ENCODE measurements at regions not wholly inside any gene's neighbourhood (a gene's known extent, or its start where the extent isn't known, plus 50 kb on each side); places are given as distances from the start of the nearest gene placed in this dataset.

DNA sequence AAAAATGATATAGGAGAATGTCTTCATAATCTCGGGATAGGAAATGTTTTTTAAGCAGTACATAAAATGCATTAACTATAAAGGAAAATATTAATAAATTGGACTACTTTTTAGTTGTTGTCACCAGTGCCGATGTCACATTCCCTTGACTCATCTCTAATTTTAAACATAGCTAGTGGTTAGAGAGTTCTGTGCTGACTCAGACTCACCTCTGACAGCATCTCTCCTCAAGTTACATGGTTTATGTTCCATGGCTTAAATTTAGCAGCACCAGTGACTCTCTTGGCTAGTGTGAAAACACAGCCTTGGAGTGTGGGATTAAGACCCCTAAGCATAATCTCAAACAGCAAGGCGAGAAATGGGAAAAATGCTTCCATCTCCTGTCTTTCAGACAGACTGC, 311.8 kb upstream of the MMS22L start:
- DNase-seq: peak; percentile 78

DNA sequence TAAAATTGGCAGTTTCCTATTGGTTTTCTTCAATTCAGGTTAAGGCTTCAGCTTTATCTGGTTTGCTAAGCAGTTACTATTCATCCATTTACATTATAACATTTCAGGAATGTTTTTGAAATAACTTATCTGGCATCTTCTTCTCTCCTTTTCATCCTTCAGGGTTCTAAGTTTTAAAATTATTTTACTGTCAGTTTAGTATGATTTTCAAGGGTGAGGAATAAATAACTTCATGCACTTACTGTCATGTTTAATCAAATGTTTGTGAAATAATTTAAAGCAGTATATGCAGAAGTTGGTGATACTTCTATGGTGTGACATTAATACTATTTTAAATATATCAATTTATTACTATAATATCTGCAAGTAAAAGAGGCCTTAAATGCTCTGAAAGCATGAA, 338.1 kb upstream of the MMS22L start:
- no peak for DNase-seq

DNA sequence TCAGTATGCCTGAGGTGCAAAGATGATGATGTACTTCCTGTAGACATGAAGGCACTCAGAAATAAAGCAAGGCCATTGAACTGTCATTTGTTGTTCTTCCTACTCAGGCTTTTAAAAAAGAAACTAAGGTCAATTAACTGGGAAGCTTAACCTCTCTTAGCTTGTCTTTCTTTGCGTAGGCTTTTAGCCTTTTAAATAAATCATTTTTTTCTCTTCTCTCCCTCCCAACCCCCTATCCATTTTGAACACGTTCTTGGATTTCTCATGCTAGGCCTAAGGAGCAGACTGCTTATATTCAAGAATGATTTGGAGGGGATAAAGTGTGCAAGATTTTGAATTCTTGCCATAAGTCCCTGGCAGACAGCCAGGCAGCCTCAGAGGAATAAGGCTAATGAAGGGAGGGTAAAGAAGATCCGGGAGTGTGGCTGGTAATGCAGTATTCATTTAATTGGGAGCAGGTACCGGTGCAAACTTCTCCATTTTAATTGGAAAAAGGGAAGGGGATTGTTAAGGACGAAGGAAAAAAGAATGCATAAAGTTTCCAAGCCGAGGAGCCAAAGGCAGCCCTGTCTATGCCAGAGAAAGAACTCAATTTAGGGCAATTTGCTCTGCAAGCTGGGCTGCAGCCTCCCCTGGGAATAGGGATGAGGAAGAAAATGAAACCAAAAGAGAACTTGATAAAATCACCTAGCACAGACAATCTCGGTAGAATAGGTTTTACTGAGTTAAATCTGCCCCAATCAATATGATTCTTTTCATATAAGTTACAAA, 343.8 kb upstream of the MMS22L start:
- peak; percentile 41 for DNase-seq

DNA sequence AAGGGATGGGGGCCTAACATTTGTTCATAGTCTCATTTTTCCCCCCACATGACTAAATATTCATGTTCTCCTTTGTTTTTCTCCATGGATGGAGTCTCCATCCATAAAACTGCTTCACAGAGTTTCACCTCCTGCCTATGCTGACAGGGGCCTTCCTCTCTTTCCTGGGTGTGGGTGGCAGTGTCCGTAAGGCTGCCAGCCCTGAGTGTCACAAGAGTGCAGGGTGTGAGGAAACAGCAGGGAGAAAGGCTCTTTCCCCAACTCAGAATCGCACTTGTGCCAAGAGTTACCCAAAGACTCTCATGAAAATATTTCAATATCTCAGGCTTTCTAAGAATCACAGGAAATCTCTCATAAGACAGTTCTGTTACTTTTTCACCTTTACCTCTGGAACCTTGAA, 346.2 kb upstream of the MMS22L start:
- DNase-seq: no peak

DNA sequence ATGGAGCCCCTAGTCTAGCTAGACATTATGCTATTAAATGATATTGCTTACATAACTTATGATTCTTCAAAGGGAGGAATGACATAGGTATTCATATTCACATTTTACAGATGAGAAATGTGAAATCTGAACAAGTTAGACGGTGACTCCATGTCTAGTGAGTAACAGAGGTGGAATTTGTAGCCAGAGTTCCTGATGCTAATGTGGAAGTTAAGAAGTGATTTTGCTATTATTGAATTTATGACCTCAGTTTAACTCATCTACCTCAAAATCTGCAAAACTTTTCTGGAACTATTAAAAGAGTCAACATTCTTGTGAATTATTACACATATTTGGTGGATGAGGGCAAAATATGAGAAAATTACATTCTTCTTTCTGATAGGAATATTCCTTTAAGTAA, 347.6 kb upstream of the MMS22L start:
- peak; percentile 84 for DNase-seq

DNA sequence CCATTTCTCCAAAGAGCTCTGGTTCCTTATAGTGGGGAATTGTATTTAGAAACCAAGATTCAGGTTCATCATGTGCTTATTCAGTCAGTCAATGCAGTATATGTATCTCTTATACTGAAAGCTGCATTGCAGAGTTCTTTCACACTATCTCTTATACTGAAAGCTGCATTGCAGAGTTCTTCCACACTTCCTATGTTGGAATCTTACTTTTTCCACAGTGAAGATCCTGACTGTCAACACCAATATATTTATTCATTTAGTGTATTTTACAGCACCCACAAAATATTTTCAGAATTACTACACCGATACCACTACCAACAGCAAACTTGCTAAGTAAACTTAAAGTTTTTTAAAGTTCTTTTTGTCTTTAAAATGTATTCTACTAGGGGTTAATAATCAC, 349.3 kb upstream of the MMS22L start:
- no peak for DNase-seq

DNA sequence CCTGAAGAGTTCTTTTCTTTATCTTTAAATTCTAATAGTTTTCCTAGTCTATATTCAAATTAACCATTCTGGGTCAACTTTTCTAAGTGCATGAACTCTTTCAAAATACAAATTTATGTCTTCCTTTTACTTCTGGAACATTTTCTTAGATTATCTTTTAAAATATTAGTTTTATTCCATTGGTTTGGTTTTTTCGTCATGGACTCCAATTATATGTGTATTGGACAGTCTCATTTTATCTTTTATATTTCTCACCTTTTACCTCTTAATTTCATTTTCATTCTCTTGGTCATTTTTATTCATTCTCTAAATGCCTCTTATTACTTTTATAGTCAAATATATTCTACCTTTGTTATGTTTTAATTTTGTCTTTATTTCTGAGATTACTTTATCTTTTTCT, 356.7 kb upstream of the MMS22L start:
- DNase-seq: no peak

DNA sequence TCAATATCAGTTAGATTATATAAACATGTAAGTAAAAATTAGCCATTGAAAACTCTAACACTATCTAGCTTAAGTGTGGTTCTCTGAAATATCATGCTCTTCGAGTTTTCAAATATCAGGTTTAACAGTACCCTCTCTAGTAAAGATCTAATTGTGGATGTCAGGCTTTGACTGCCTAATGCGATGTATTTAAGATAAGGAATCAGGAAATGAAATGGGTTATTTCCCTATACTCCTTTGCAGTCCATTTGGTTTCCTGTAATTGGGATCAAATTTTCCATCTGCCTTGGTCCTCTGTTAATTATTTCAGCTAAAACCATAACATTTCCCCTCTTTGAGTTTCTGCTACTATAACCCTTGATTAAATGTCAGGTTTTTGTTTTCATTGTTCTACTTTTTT, 361.3 kb upstream of the MMS22L start:
- no peak for DNase-seq

DNA sequence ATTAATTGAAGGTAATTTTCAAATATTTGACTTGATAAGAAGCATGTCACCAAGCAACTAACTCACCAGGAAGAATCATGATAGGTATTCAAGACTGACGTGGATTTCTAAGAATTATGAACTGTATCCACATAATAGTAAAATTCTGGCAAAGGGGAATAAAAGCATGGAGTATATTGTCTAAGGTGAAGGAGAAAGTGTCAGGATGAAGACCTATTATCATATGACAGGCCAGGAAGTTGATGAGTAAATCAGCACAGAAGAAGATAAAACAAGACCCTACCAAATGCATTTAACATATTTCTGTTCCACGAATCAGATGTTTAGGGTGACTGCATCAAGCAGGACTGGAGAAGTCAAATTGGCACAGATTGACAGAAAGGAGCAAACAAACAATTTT, 362.7 kb upstream of the MMS22L start:
- no peak for DNase-seq

DNA sequence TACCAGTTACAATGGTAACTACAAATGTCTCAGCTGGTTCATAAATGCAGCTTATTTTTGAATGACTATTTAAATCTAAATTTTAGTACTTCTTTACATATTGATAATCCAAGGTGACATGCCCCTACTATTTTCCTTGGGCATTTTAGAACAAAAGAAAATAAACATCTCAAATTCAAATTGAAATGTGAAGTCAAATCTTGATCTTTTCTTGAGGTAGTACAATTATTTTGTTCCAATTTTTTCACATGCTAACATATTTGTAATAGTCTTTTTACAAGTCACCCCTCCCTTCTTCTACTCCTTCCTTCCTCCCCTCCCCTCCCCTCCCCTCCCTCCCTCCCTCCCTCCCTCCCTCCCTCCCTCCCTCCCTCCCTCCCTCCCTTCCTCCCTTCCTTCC, 370.1 kb upstream of the MMS22L start:
- DNase-seq: no peak

DNA sequence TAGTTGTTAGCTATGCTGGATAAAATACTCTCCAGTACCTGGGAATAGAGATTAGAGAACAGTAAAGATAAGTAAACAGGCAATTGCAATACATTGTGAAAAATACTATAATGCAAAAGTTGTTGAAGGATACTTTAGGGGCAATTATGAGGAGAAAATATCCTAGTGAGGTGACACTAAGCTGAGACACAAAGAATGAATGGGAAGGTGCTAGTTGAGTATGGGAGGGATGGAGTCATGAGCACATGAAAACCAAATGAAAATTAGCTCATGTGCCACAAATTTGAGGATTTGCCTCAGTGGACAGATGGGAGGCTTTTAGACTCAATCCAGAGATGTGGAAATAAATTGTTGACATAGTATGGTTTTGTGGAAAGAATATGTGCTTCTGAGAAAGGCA, 370.5 kb upstream of the MMS22L start:
- DNase-seq: no peak

DNA sequence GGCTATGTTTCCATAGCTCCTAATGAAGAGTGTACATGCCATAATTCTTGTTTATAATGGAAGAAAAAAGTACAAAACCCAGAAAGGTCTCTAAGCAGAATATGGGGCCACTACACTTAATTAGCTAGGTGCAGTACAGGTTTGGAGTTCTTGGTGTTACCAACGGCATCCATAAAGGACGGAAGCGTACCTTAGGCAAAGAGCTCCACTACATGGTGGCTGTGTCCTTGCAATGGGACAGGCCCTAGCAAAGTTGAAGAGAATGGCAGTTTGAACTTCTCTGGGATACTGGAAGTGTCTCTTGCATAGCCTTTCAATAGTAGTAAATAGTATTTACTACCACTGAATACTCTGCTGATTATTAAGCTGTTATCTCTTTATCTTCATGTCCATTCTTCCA, 371.7 kb upstream of the MMS22L start:
- DNase-seq: no peak

DNA sequence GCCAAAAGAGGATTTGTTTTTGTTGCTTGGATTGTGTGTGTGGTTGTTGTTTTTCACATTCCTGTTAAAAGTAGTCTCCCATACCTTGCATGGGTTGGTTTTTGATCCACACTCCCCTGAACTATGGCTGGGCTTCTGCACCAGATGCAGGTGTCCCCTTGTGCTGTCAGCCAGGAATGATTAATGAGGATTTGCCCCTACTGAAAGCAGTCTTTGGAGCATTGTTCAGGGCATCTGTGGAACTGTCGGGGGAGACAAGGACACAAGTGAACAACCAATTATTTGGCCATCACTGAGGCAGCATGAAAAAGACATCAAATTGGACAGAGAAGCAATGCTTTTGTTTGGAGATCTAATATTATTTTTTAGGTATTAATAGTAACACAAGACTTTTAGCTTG, 373.2 kb upstream of the MMS22L start:
- no peak for DNase-seq

DNA sequence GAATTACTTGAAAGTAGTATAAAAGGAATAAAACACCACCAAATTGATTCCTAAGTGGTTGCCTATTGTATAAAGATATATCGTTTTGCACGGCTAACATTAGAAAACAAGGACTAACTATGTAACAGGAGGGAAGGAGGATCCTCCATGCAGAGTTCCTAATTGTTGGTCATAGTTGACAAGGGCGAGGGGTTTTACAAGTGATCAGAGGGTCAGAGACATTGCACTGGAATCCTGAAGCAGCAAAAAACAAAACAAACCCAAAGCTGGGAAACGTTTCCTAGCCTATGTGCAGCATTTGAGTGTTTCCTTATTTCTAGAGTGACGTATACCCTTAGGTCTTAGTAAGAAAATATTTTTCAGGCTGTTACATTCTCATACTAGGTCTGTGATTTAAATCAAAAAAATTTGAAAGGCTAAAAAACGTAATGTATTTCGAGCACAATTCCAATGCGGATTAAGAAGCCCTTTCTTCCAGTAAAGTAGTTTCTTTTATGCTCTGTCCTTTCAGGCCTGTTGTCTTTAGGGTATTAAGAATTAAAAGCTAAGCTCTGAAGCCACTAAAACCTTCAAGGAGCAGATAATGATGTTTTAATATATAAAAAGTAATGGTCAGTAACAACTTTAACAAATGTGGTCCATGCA, 373.8 kb upstream of the MMS22L start:
- no peak for DNase-seq

DNA sequence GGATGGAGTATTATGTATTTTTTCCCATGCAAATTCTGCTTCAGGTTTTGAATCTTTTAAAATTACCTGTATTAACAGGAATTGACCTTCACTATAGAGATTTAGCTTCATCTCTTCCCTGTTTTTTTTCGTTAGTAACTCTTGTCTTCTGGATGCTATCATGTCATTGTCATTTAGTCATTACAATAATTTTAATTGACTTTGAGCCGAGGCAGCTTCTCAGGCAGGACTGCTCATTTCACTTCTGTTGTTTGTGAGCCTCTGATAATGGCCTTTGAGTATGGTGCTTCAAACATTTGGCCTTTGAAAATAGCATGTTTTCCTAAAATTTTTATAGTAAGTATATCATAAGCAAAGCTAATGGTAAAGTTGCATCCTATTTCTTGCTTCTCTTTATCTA, 375.1 kb upstream of the MMS22L start:
- DNase-seq: no peak

DNA sequence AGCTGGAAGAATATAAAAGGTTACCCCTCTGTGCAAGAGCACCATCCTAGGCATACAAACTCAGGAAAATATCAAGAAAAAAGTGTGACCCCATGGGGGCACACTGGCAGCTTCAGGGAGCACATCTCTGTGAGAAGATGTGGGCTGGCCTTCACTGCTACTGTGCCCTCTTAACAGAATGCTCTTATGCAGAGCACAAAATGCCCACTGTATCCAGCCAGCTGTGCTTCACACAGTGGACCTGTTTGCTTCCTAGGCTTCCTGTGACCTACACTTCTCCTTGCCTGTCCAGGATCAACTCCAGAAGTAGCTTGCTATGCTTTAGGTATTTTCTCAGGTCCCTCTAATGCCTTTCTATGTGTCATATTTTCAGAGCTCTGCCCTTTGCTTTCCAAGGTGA, 380.2 kb upstream of the MMS22L start:
- DNase-seq: no peak

DNA sequence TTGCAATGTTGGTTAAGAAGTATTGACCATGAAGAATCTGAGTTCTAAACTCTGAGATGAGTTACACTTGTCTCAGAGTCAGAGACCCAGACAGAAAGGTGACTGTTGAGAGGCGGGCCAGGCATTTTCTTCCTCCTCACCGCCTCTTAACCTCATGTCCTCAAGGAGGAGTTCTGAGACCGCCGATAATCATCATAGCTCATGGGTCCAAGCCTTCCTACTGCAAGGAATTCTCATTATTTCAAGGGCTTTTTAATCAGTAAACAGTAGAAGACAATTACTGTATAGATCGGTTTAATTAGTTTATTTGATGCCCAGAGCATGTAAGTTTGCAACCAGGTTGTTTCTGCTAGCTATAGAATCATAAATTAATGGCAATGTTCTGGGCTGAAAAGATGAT, 382.4 kb upstream of the MMS22L start:
- DNase-seq: no peak

DNA sequence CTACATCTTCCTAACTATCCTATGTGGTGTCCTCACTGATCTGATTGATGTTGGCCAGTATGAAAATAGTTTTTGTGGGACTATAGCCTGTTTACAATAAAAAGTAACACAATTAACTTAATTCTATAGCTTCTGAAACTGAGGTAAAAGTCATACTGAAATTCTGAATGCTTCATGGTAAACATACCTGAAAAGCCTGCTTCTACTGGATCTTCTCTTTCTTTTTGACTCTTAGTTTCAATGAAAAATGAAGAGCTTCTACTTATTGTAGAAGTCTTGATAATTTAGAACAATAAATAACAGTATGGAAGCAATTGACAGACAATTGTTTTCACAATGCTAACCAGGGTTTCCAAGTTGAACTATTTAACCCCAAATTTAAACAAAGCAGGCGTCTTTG, 383.9 kb upstream of the MMS22L start:
- no peak for DNase-seq

DNA sequence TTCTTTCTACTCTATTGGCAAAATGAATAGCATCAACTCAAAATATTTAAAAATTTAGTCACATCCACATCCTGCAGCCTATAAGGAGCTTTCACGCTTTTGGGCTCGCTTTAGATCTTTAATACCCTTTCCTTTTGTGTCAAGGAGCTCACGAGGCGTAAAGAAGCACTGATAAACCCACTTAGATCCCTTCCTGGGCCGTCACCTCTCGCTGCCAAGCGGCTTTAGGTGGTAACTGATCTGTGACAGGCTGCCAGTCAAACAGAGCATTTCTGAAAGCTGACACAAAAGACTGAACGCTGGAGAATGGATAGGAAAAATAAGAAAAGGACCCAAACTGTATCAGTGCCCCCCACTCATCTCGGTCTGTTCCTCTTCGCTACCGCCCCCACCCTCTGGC, 385.7 kb upstream of the MMS22L start:
- DNase-seq: peak; percentile 22

DNA sequence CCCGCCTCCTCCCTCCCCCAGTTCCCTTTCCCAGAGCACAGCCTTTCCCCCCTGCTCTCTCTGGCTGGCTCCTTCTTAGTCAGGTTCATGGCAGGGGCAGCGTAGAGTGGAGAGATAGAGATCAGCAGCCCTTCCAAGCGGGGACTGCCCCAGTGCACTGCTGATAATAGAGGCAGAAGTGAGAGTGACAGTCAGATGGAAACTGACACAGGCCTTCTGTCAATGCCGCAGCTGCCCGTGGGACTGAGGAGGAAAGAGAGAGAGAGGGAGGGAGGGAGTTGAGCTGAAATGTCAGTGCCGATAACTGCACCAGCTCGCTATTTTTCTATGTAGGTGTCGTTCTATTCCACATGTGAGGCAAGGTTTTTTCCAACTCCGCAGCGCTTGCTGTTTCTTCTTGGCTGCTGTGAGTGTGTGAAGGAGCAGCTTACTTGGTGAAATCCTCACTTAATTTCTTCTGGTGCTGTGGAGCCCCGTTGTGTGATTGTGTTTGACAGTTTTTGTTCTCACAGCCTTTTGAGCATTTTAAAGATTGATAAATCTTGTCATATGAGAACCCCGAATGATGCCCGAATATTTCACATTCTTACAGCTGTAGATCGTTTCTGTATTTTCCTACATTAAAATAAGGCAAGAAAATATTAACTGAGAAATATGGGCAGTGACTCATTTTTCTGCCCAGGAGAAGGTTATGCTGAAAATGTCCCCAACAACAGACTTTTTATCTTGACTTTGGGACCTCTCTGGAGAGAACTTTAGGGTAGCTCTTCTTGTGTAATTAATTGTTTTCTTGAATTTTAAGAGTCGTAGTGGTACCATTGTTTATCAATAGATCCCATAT, 386.4 kb upstream of the MMS22L start:
- peak; percentile 67 for DNase-seq

DNA sequence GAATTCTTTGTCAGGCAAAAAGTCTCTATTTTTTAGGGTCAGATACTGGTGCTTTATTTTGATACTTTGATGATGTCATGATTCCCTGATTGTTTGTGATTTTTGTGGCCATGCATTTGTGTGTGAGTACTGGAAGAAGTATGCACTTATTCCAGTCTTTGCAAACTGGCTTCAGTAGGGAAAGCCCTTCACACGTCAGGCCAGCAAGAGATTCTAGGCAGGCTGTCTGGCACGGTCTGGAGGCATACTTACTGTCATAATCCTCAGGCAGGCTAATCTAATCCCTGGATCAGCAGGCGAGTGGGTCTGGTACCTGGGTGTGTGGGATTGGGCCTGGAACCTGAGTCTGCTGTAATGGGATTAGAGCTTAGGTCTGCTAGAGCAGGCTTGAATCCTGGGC, 391.8 kb upstream of the MMS22L start:
- peak; percentile 89 for DNase-seq

DNA sequence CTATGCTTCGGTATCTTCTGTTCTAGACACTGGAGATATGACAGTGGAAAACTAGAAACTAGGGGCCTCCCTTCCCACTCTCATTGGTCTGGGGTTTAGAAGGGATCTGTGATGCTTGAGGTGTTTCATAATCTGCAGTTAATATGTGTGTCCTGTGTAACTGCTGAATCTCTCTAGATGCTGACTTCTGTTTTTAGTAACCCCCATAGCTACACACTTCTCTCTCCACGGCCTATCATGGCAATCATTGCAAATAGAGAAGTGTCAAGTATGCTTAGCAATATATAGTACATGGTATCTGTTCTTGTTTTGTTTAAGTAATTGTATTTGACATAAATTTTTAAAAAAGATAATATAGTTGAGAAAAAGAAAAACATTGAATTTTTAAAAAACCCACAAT, 394.6 kb upstream of the MMS22L start:
- DNase-seq: no peak

DNA sequence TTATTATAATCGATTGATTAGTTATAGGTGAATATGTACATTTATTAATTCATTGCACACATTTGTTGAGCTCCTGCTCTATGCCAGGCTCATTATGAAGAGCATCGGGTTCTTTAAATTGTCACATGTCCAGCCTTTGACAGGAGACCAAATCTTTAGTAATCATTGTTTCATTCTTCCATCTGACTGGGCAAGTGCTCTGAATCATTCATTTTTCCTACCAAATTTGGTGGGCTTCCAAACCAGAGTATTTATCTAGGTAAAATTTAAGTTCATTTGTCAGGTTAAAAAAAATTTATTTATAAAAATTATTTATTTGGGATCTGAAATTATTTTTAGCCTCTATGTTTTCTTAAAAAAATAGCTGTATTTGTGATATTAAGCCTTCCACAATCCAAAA, 404.9 kb upstream of the MMS22L start:
- no peak for DNase-seq
